Loucy (cell line): ENCODE measurements at regions not wholly inside any gene's neighbourhood (a gene's known extent, or its start where the extent isn't known, plus 50 kb on each side); places are given as distances from the start of the nearest gene placed in this dataset.

ENCODE experiments used
- H2AFZ ChIP-seq: fragments of 200-600 bp; sonication (generic); 2 replicates; pipeline ENCODE4 v1.6.0; 2016; ENCODE audit warnings: antibody characterized with exemption, mild to moderate bottlenecking, low read length, moderate library complexity
- H3F3A ChIP-seq: fragments of 200-600 bp; 2 replicates; pipeline ENCODE4 v1.6.0; 2016; ENCODE audit warnings: antibody characterized with exemption, low read depth, mild to moderate bottlenecking
- H3K27me3 ChIP-seq: fragments of 200-600 bp; sonication (generic); 2 replicates; pipeline ENCODE4 v1.6.1; 2014; ENCODE audit warnings: low read length, mild to moderate bottlenecking; ENCODE audit not compliant: insufficient read depth, poor library complexity, severe bottlenecking
- H3K36me3 ChIP-seq: fragments of 200-600 bp; sonication (generic); 2 replicates; pipeline ENCODE4 v1.6.1; 2016; ENCODE audit warnings: low read length; ENCODE audit not compliant: insufficient read depth
- H3K4me1 ChIP-seq: fragments of 200-600 bp; sonication (generic); 2 replicates; pipeline ENCODE4 v1.5.1; 2014; ENCODE audit warnings: low read length, mild to moderate bottlenecking; ENCODE audit not compliant: insufficient read depth, poor library complexity, severe bottlenecking
- H3K4me2 ChIP-seq: fragments of 200-600 bp; sonication (generic); 2 replicates; pipeline ENCODE4 v1.6.0; 2014; ENCODE audit warnings: antibody characterized with exemption, low read length, low read depth, mild to moderate bottlenecking; ENCODE audit not compliant: poor library complexity, severe bottlenecking
- H3K4me3 ChIP-seq: fragments of 200-600 bp; sonication (generic); 2 replicates; pipeline ENCODE4 v1.5.1; 2014; ENCODE audit warnings: low read length, mild to moderate bottlenecking, mixed read lengths; ENCODE audit not compliant: poor library complexity, severe bottlenecking
- H3K79me2 ChIP-seq: fragments of 200-600 bp; sonication (generic); 2 replicates; pipeline ENCODE4 v1.6.1; 2014; ENCODE audit warnings: low read length; ENCODE audit not compliant: insufficient read depth
- H3K9ac ChIP-seq: fragments of 200-600 bp; sonication (generic); 2 replicates; pipeline ENCODE4 v1.6.0; 2014; ENCODE audit warnings: mild to moderate bottlenecking, low read depth, low read length, moderate library complexity; ENCODE audit not compliant: poor library complexity, severe bottlenecking
- H3K9me2 ChIP-seq: fragments of 200-600 bp; sonication (generic); replicated peaks from 2 replicates; pipeline ENCODE4 v1.6.1; 2016; ENCODE audit warnings: low read depth, low read length, mixed read lengths
- H3K9me3 ChIP-seq: fragments of 200-600 bp; sonication (generic); 2 replicates; pipeline ENCODE4 v1.6.1; 2014; ENCODE audit warnings: mild to moderate bottlenecking, antibody characterized with exemption, low read length, low read depth; ENCODE audit not compliant: insufficient read depth
- H4K20me1 ChIP-seq: fragments of 200-600 bp; sonication (generic); 2 replicates; pipeline ENCODE4 v1.6.0; 2014; ENCODE audit warnings: antibody characterized with exemption, low read length, mild to moderate bottlenecking; ENCODE audit not compliant: insufficient read depth, poor library complexity, severe bottlenecking
- EZH2phosphoT487 ChIP-seq: fragments of 200-600 bp; IDR thresholded peaks from 2 replicates; pipeline ENCODE4 v1.6.1; 2018; ENCODE audit warnings: antibody characterized with exemption, mild to moderate bottlenecking, moderate library complexity, borderline replicate concordance
- TF ChIP-seq, protein P1 (sequence below): fragments of 200-600 bp; sonication (generic); conservative IDR thresholded peaks from 2 replicates; pipeline ENCODE4 v1.5.1; 2014; ENCODE audit warnings: mild to moderate bottlenecking, antibody characterized with exemption, low read length

DNA sequence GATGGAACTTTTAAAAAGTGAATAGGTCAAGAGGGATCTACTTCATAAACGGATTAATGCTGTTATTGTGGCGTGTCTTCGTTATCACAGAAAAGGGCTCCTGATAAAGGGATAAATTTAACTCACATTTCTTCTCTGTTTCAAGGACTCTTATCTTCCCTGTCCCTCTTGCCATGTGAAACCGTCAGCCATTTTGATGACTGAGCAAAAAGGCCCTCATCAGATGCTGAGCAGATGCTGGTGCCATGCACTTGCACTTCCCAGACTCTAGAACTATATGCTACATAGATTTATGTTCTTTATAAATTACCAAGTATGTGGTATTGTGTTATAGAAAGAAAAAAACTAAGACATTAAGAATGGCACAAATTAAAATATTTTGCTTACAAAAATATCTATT, 1011.8 kb upstream of the GBE1 start:
- TF ChIP-seq, protein P1, sequence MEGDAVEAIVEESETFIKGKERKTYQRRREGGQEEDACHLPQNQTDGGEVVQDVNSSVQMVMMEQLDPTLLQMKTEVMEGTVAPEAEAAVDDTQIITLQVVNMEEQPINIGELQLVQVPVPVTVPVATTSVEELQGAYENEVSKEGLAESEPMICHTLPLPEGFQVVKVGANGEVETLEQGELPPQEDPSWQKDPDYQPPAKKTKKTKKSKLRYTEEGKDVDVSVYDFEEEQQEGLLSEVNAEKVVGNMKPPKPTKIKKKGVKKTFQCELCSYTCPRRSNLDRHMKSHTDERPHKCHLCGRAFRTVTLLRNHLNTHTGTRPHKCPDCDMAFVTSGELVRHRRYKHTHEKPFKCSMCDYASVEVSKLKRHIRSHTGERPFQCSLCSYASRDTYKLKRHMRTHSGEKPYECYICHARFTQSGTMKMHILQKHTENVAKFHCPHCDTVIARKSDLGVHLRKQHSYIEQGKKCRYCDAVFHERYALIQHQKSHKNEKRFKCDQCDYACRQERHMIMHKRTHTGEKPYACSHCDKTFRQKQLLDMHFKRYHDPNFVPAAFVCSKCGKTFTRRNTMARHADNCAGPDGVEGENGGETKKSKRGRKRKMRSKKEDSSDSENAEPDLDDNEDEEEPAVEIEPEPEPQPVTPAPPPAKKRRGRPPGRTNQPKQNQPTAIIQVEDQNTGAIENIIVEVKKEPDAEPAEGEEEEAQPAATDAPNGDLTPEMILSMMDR = no peak
- TF ChIP-seq EZH2phosphoT487 = no peak

DNA sequence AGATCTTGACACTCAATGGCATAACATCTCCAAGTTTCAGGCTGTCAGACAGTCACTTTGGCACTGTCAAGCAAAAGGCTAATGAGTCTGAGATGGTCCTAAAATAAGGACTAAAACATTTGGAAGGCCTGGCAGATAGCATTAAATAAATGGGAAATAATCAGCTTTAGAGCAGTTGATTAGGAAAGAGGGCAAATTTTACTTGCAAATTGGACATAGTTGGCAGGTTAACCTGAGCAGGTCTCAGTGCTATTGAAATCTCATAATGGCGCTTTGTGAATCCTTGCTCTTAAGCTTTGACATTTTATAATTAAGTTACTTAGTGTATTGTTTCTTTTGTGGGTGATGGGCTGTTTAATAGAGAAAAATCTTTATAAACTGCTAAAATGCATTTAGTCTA, 1003.1 kb upstream of the GBE1 start:
- H3K4me3 ChIP-seq = no peak overlapping the region
- H3K9me2 ChIP-seq = no peaks in the 10 kb centered on the region
- no peak overlapping the region for H3K9ac ChIP-seq
- no peak for TF ChIP-seq EZH2phosphoT487
- TF ChIP-seq, protein P1 = no peak
- H3K27me3 ChIP-seq = no peaks in the 10 kb centered on the region
- no peaks in the 10 kb centered on the region for H3F3A ChIP-seq
- no peak overlapping the region for H2AFZ ChIP-seq
- H3K4me1 ChIP-seq = no peaks in the 10 kb centered on the region
- no peaks in the 10 kb centered on the region for H3K36me3 ChIP-seq
- no peaks in the 10 kb centered on the region for H3K79me2 ChIP-seq
- no peaks in the 10 kb centered on the region for H3K9me3 ChIP-seq
- no peak overlapping the region for H3K4me2 ChIP-seq
- H4K20me1 ChIP-seq = no peaks in the 10 kb centered on the region

More for the DNA sequence above, 1011.8 kb upstream of the GBE1 start:
- H4K20me1 ChIP-seq = no peaks in the 10 kb centered on the region
- no peaks in the 10 kb centered on the region for H3K36me3 ChIP-seq
- H3K4me1 ChIP-seq = no peaks in the 10 kb centered on the region
- no peaks in the 10 kb centered on the region for H3K79me2 ChIP-seq
- H3K9me2 ChIP-seq = no peaks in the 10 kb centered on the region
- no peaks in the 10 kb centered on the region for H3F3A ChIP-seq
- no peak overlapping the region for H2AFZ ChIP-seq
- H3K9ac ChIP-seq = no peak overlapping the region
- no peaks in the 10 kb centered on the region for H3K27me3 ChIP-seq
- H3K4me3 ChIP-seq = no peak overlapping the region
- no peaks in the 10 kb centered on the region; the same call in 1 of the 2 replicates for H3K9me3 ChIP-seq
- no peak overlapping the region for H3K4me2 ChIP-seq

DNA sequence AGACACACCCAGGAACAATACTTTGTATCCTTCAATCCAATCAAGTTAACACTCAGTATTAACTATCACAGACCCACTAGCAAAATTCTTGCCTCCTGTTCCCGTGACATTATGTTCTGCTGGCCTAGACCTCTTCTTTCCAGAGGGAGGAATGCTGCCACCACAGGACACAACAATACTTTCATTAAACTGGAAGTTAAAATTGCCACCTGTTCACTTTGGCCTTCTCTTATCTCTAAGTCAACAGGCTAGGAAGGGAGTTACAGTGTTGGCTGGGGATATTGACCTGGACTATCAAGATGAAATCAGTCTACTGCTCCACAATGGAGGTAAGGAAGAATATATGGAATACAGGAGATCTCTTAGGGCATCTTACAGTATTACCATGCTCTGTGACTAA, 1000.4 kb upstream of the GBE1 start:
- H3K79me2 ChIP-seq = no peaks in the 10 kb centered on the region
- H3K36me3 ChIP-seq = no peaks in the 10 kb centered on the region
- TF ChIP-seq, protein P1 = no peak
- TF ChIP-seq EZH2phosphoT487 = no peak
- H3K9ac ChIP-seq = no peak overlapping the region
- H4K20me1 ChIP-seq = no peaks in the 10 kb centered on the region
- no peaks in the 10 kb centered on the region for H3K9me3 ChIP-seq
- no peaks in the 10 kb centered on the region for H3K4me1 ChIP-seq
- H2AFZ ChIP-seq = no peak overlapping the region
- no peaks in the 10 kb centered on the region for H3F3A ChIP-seq
- H3K9me2 ChIP-seq = no peaks in the 10 kb centered on the region
- no peaks in the 10 kb centered on the region for H3K27me3 ChIP-seq
- H3K4me3 ChIP-seq = no peak overlapping the region
- H3K4me2 ChIP-seq = no peak overlapping the region
